Sigmoid colon (tissue), 6 donors: ENCODE measurements at regions not wholly inside any gene's neighbourhood (a gene's known extent, or its start where the extent isn't known, plus 50 kb on each side); places are given as distances from the start of the nearest gene placed in this dataset.

Experiments used
- DNase-seq: peaks from one replicate; pipeline ENCODE4 v3.0.0-alpha.2; 2019
- H3K27ac ChIP-seq, 4 donors: fragments of 200-600 bp; sonication (generic); one replicate each; pipeline ENCODE4 v1.5.1; 2016 to 2019; ENCODE audit warnings: mild to moderate bottlenecking in 1 of 4
- H3K27me3 ChIP-seq, 3 donors: fragments of 200-600 bp; sonication (generic); one replicate each; pipeline ENCODE4 v1.5.1; 2019; ENCODE audit warnings: mild to moderate bottlenecking in 1 of 3
- H3K36me3 ChIP-seq, 4 donors: fragments of 200-600 bp; sonication (generic); one replicate each; pipeline ENCODE4 v1.5.1; 2016 to 2019
- H3K4me1 ChIP-seq, 4 donors: fragments of 200-600 bp; sonication (generic); one replicate each; pipeline ENCODE4 v1.5.1; 2017 to 2019
- H3K4me3 ChIP-seq, 4 donors: fragments of 200-600 bp; sonication (generic); one replicate each; pipeline ENCODE4 v1.5.1; 2017 to 2019; ENCODE audit warnings: mild to moderate bottlenecking in 2 of 4, moderate library complexity in 1 of 4
- H3K9me3 ChIP-seq, 4 donors: fragments of 200-600 bp in 3 of 4; sonication (generic) in 3 of 4; one replicate each; pipeline versions ENCODE4 v1.5.1 to v1.6.1; 2013 to 2019
- CTCF ChIP-seq, 4 experiments: fragments of 450-650 bp in 3 of 4; fragments of 200-600 bp in 1 of 4; IDR thresholded peaks; one replicate each; pipeline ENCODE4 v1.5.1; 2016 to 2019; ENCODE audit warnings: antibody characterized with exemption in 4 of 4, mild to moderate bottlenecking in 3 of 4, moderate library complexity in 2 of 4
- EP300 ChIP-seq, 4 donors: sonication (generic); formaldehyde crosslinking; IDR thresholded peaks; one replicate each; pipeline ENCODE4 v1.6.1; 2017; ENCODE audit warnings: antibody characterized with exemption in 4 of 4
- POLR2A ChIP-seq, 2 donors: fragments of 450-650 bp; IDR thresholded peaks; one replicate each; pipeline ENCODE4 v1.6.1; 2016; ENCODE audit warnings: antibody characterized with exemption in 2 of 2, mild to moderate bottlenecking in 2 of 2, moderate library complexity in 2 of 2
- POLR2AphosphoS5 ChIP-seq, 4 donors: sonication (generic); formaldehyde crosslinking; IDR thresholded peaks; one replicate each; pipeline ENCODE4 v1.6.1; 2017; ENCODE audit warnings: antibody characterized with exemption in 4 of 4
- WGBS, 2 donors: extraction: QIAGEN DNeasy Blood & Tissue Kit; methylation state at CpG; one replicate each; pipeline ENCODE4 v1.1.7; 2013; 5-methylcytosine and 5-hydroxymethylcytosine counted together
- intact Hi-C: fragments of 100-400 bp; cut with DNase I; formaldehyde crosslinking; loops from one replicate; pipeline ENCODE4 v1.15.1; 2023
- donor health status: healthy with polysubstance abuse.
- donor health status: healthy.

DNA sequence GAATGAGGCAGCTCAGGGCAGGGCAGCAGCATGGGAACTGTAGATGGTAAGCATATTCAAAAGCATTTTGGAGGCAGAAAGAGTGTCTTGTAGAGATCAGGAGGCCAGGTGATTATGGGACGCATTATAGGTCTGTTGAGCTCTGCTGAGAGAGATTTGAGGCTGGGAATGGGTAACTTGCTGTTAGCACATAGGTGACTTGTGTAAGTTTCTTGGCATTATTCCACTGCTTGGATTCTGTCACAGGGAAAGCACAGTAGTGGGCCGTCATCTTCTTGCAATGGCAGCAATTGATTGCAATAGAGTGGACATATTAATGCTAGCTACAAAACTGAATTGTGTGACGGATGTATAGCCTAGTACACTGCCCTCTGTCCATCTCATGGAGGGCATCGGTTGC is 434.3 kb upstream of the IGFBP3 start:
- Histone ChIP-seq H3K9me3 (no peaks in the 10 kb centered on the region), H3K27me3 (no peaks in the 10 kb centered on the region), H3K4me1 (no peaks in the 10 kb centered on the region), H3K4me3 (no peak overlapping the region), H3K27ac (no peak overlapping the region), H3K36me3 (no peaks in the 10 kb centered on the region)
- intact Hi-C loops: no loop called here
- no peak for TF ChIP-seq EP300 (IDR thresholded peaks at IDR 0.05)
- no peak for TF ChIP-seq CTCF (IDR thresholded peaks at IDR 0.05)
- no peak for TF ChIP-seq POLR2A (IDR thresholded peaks at IDR 0.05)
- no peak for TF ChIP-seq POLR2AphosphoS5 (IDR thresholded peaks at IDR 0.05)
- DNase-seq: no peak
- WGBS, 2 donors: 93 to 94% methylated on average over 4 of the region's 4 CpGs

DNA sequence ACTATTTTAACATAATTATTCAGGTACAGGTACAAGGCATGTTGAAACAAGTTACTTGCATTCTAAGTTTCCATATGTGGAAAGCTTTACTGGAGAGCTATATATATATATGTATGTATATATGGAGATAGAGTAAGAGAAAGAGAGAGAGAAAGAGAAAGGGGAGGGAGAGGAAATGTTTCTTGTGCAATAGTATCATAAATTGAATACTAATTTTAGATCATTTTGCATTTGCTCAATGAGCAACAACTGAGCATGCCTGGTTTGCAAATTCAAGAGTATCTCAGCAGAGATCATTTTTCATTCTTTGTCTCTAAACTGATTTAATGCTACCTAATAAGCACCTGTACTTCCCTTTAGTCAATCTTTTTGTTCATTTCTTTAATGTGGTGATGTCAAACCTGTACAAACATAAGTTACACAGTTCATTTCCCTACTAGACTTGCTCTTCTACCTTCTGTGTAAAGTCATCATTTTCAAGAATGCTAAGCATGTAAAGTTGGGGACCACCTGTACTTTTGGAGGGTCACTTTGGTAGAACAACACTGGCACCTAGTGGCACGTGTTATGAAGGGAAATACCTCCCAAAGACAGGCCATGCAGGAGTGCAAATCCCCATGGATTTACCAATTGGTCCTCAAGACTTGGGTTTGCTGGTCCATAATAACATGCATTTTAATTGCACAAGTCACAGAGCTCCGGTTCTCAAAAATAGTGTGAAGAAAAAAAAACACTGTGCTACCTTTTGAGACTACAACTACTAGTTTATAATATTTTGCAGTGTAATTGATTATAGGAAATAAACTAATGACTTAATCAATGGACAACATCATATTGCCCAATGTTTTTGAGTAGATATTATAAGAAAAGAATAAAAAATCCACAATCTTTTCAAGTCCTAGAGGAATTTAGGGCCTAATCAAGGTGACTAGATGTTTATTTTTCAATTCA is 431.2 kb upstream of the IGFBP3 start:
- Histone ChIP-seq H3K9me3 (no peaks in the 10 kb centered on the region), H3K36me3 (no peaks in the 10 kb centered on the region), H3K4me1 (no peaks in the 10 kb centered on the region), H3K27me3 (no peaks in the 10 kb centered on the region), H3K4me3 (no peak overlapping the region), H3K27ac (no peak overlapping the region)
- intact Hi-C loops: no loop called here
- TF ChIP-seq POLR2AphosphoS5 (IDR thresholded peaks at IDR 0.05) (no peak), POLR2A (IDR thresholded peaks at IDR 0.05) (no peak), EP300 (IDR thresholded peaks at IDR 0.05) (no peak), CTCF (IDR thresholded peaks at IDR 0.05) (peak in 2 of 4 experiments; percentile 23 to 27)
- DNase-seq: no peak
- WGBS, 2 donors: 8 to 17% methylated on average over 2 of the region's 2 CpGs

- Histone ChIP-seq H3K9me3 (no peaks in the 10 kb centered on the region), H3K36me3 (no peaks in the 10 kb centered on the region), H3K4me3 (no peak overlapping the region), H3K27me3 (no peaks in the 10 kb centered on the region), H3K27ac (no peak overlapping the region), H3K4me1 (no peaks in the 10 kb centered on the region)
- intact Hi-C loops: no loop called here
- no peak for TF ChIP-seq POLR2AphosphoS5 (IDR thresholded peaks at IDR 0.05)
- no peak for TF ChIP-seq EP300 (IDR thresholded peaks at IDR 0.05)
- no peak for TF ChIP-seq CTCF (IDR thresholded peaks at IDR 0.05)
- no peak for TF ChIP-seq POLR2A (IDR thresholded peaks at IDR 0.05)
- WGBS, 2 donors: 50 to 65% methylated on average over 2 of the region's 2 CpGs
- no peak for DNase-seq
These were observed 428.4 kb upstream of the IGFBP3 start for GRCh38 chr7:46349490-46349889.

DNA sequence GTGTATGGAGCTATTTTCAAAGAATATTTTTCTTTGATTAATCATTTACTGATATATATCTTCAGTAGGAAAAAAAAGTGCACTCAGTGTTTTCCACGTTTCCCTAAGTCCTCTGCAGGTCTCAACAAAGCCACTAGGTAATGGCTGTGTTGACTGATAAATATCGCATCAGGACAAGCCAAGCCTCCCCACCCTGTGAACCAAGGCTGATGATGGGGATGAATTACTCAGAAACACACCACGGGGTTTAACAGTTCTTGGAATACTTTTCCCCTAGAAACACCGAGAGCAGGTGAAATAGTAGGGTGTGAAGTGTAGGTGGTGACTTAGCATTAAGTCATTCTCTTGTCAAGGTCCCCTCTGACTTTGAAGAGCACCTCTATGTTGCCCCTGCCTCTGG is 423.5 kb upstream of the IGFBP3 start:
- no peaks in the 10 kb centered on the region for H3K4me1 ChIP-seq
- 73 to 81% methylated on average over 4 of the region's 4 CpGs for WGBS, 2 donors
- intact Hi-C loops: no loop called here

More for the DNA sequence above, 423.5 kb upstream of the IGFBP3 start:
- Histone ChIP-seq H3K27ac (no peak overlapping the region), H3K27me3 (no peaks in the 10 kb centered on the region), H3K4me3 (no peak overlapping the region), H3K36me3 (no peaks in the 10 kb centered on the region), H3K9me3 (no peaks in the 10 kb centered on the region)
- TF ChIP-seq CTCF (IDR thresholded peaks at IDR 0.05) (no peak), POLR2A (IDR thresholded peaks at IDR 0.05) (no peak), EP300 (IDR thresholded peaks at IDR 0.05) (no peak), POLR2AphosphoS5 (IDR thresholded peaks at IDR 0.05) (no peak)
- no peak for DNase-seq
